HG03139 (cell line): ENCODE measurements at regions not wholly inside any gene's neighbourhood (a gene's known extent, or its start where the extent isn't known, plus 50 kb on each side); places are given as distances from the start of the nearest gene placed in this dataset.
"Not testable (repeated sequence)": the region's sequence is repeated elsewhere in the genome, so short reads cannot be mapped to it uniquely, and the experiment has no call there.

Experiments
- ATAC-seq: cut with Tn5 transposase; IDR thresholded peaks from one replicate; pipeline ENCODE4 v1.9.1; 2021; ENCODE audit not compliant: unreplicated experiment

- no peak for ATAC-seq
These were observed 511.2 kb downstream of the TSN start for GRCh38 chr2:122266636-122267035.

GRCh38 chr2:122267947-122268346 is 512.5 kb downstream of the TSN start:
- ATAC-seq = no peak

GRCh38 chr2:122273785-122274419 is 518.5 kb downstream of the TSN start:
- no peak for ATAC-seq

GRCh38 chr2:122277956-122278355 is 522.5 kb downstream of the TSN start:
- ATAC-seq = no peak

- no peak for ATAC-seq
These were observed 545.3 kb downstream of the TSN start for GRCh38 chr2:122300758-122301157.

GRCh38 chr2:122307763-122308162 is 552.3 kb downstream of the TSN start:
- no peak for ATAC-seq

- no peak for ATAC-seq
These were observed 559.9 kb downstream of the TSN start for GRCh38 chr2:122315306-122315705.

GRCh38 chr2:122319539-122320132 is 564.2 kb downstream of the TSN start:
- ATAC-seq = no peak

GRCh38 chr2:122322815-122323214 is 567.4 kb downstream of the TSN start:
- no peak for ATAC-seq

GRCh38 chr2:122323927-122324326 is 568.5 kb downstream of the TSN start:
- no peak for ATAC-seq

- no peak for ATAC-seq
These were observed 571.0 kb downstream of the TSN start for GRCh38 chr2:122326471-122326870.

GRCh38 chr2:122328816-122329215 is 573.4 kb downstream of the TSN start:
- ATAC-seq = no peak

GRCh38 chr2:122329278-122329677 is 573.8 kb downstream of the TSN start:
- no peak for ATAC-seq

- no peak for ATAC-seq
These were observed 578.5 kb downstream of the TSN start for GRCh38 chr2:122333932-122334331.

GRCh38 chr2:122338000-122338399 is 582.5 kb downstream of the TSN start:
- no peak for ATAC-seq

- peak; percentile 68 for ATAC-seq
These were observed 584.8 kb downstream of the TSN start for GRCh38 chr2:122340246-122340645.

GRCh38 chr2:122341007-122341406 is 585.6 kb downstream of the TSN start:
- no peak for ATAC-seq

GRCh38 chr2:122352151-122352550 is 596.7 kb downstream of the TSN start:
- ATAC-seq = not testable (repeated sequence)

- ATAC-seq = no peak
These were observed 602.5 kb downstream of the TSN start for GRCh38 chr2:122357998-122358397.

- ATAC-seq = no peak
These were observed 603.3 kb downstream of the TSN start for GRCh38 chr2:122358729-122359128.

GRCh38 chr2:122363885-122364284 is 608.4 kb downstream of the TSN start:
- ATAC-seq = no peak

- no peak for ATAC-seq
These were observed 611.0 kb downstream of the TSN start for GRCh38 chr2:122366427-122366826.
